ENCODE measurements at regions not wholly inside any gene's neighbourhood (a gene's known extent, or its start where the extent isn't known, plus 50 kb on each side); places are given as distances from the start of the nearest gene placed in this dataset.

- TF ChIP-seq CTCF (IDR thresholded peaks at IDR 0.05 in 4 of 5, conservative IDR thresholded peaks at IDR 0.05 in 1 of 5) (peak; percentile 67 to 78 (median 70)), POLR2A (IDR thresholded peaks at IDR 0.05) (no peak)
Observed at GRCh38 chr2:118763797-118764196, 83.7 kb downstream of the EN1 start.
